ENCODE measurements at regions not wholly inside any gene's neighbourhood (a gene's known extent, or its start where the extent isn't known, plus 50 kb on each side); places are given as distances from the start of the nearest gene placed in this dataset.
A peak's percentile ranks its signal among the peaks of the same experiment; 100 is the strongest.
"Not testable (repeated sequence)": the region's sequence is repeated elsewhere in the genome, so short reads cannot be mapped to it uniquely, and the experiment has no call there.

DNA sequence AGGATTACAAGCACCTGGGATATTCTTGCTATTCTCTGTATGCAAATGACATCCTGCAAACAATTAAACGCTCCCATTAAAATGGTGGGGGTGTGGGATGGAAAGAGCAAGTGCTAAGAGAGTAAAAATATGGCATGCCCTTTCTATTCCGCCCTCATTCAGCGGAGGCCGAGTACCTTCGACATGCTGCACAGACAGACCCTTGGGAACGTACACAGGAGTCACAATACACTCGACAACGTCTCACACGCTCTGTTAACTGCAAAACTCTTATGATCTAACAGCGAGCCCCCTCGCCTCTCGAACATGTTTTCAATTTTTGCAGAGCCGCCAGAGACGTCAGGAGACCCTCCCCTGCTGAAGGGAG, 322.2 kb downstream of the CEMIP2 start:
- no peak for DNase-seq

DNA sequence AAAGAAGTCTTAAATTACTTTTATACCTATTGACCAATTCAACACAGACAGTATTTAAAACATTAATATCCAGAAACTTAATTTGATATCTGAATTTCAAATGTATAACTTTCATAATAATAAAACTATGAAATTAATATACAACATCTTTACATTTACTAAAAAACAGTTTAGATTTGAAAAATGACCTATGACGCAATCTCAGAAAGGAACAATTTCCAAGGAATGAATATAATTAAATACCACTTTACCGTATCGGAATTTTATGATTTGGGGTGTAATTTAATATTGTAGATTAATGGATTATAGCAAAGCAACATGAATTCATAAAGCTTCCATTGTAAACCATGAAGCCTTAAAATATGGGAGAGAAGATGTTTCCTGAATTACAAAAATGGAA, 321.5 kb upstream of the TRPM3 start:
- DNase-seq = no peak
- in situ Hi-C loops (cut with HindIII; ENCODE audit: low pct_ligation_motif_present, low sequenced_read_pairs) = no loop called here
- Histone ChIP-seq H3K4me3 (ENCODE audit: low read depth, low read length) (no peak overlapping the region), H3K36me3 (replicated peaks) (no peaks in the 10 kb centered on the region), H3K27ac (no peak overlapping the region), H3K27me3 (replicated peaks) (no peaks in the 10 kb centered on the region)
- TF ChIP-seq, protein P1, sequence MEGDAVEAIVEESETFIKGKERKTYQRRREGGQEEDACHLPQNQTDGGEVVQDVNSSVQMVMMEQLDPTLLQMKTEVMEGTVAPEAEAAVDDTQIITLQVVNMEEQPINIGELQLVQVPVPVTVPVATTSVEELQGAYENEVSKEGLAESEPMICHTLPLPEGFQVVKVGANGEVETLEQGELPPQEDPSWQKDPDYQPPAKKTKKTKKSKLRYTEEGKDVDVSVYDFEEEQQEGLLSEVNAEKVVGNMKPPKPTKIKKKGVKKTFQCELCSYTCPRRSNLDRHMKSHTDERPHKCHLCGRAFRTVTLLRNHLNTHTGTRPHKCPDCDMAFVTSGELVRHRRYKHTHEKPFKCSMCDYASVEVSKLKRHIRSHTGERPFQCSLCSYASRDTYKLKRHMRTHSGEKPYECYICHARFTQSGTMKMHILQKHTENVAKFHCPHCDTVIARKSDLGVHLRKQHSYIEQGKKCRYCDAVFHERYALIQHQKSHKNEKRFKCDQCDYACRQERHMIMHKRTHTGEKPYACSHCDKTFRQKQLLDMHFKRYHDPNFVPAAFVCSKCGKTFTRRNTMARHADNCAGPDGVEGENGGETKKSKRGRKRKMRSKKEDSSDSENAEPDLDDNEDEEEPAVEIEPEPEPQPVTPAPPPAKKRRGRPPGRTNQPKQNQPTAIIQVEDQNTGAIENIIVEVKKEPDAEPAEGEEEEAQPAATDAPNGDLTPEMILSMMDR (IDR thresholded peaks at IDR 0.05; ENCODE audit: low read depth, low read length, missing control alignments) = no peak

More for the DNA sequence above, 322.2 kb downstream of the CEMIP2 start:
- Histone ChIP-seq H3K27me3 (replicated peaks) (no peaks in the 10 kb centered on the region), H3K36me3 (replicated peaks) (no peaks in the 10 kb centered on the region), H3K27ac (no peak overlapping the region), H3K4me3 (ENCODE audit: low read depth, low read length) (peak overlapping the region; percentile 47)
- in situ Hi-C loops (cut with HindIII; ENCODE audit: low pct_ligation_motif_present, low sequenced_read_pairs) = no loop called here
- TF ChIP-seq, protein P1 (IDR thresholded peaks at IDR 0.05; ENCODE audit: low read depth, low read length, missing control alignments) = no peak

DNA sequence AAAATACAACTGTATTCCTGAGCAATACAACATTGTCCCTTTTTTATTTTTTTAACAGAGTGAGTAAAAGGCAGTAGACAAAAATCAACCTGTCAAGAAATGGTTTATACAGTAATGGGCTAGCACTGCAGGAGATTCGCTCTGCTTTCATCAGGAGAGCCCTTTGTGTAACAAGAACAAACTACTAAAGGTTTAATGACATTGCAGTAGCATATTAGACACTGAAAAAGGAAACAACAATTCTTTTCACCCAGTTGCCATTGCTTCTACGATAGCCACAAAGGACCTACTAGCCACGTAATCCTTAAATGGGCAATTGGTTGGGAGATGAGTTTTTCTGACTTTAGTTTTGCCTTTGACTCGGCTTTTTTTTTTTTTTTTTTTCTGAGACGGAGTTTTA, 319.8 kb upstream of the TRPM3 start:
- DNase-seq = no peak
- no peak overlapping the region for H3K27ac ChIP-seq
- in situ Hi-C loops (cut with HindIII; ENCODE audit: low pct_ligation_motif_present, low sequenced_read_pairs) = no loop called here
- H3K36me3 ChIP-seq (replicated peaks) = no peaks in the 10 kb centered on the region
- no peaks in the 10 kb centered on the region for H3K27me3 ChIP-seq (replicated peaks)
- TF ChIP-seq, protein P1 (IDR thresholded peaks at IDR 0.05; ENCODE audit: low read depth, low read length, missing control alignments) = no peak
- no peak overlapping the region for H3K4me3 ChIP-seq (ENCODE audit: low read depth, low read length)

DNA sequence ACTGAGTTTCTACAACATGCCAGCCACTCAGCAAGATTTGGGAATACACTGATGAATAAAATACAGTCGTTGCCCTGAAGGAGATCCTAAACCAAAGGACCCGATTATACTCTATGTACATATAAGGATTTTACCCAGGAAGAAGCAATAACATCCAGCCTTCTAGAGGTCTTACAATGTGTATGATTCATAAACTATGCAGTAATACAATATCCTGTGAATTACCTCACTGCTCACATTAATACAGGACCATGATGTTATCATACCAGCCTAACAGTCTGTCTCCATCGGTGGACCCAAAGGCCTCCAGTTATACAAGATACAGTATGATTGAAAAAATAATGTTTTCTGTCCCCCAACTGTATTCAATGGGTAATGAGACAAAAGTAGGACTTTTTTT, 310.5 kb upstream of the TRPM3 start:
- Histone ChIP-seq H3K4me3 (ENCODE audit: low read depth, low read length) (no peak overlapping the region), H3K27ac (no peak overlapping the region), H3K27me3 (replicated peaks) (no peaks in the 10 kb centered on the region), H3K36me3 (replicated peaks) (no peaks in the 10 kb centered on the region)
- no peak for DNase-seq
- in situ Hi-C loops (cut with HindIII; ENCODE audit: low pct_ligation_motif_present, low sequenced_read_pairs) = no loop called here
- TF ChIP-seq, protein P1 (IDR thresholded peaks at IDR 0.05; ENCODE audit: low read depth, low read length, missing control alignments) = no peak

DNA sequence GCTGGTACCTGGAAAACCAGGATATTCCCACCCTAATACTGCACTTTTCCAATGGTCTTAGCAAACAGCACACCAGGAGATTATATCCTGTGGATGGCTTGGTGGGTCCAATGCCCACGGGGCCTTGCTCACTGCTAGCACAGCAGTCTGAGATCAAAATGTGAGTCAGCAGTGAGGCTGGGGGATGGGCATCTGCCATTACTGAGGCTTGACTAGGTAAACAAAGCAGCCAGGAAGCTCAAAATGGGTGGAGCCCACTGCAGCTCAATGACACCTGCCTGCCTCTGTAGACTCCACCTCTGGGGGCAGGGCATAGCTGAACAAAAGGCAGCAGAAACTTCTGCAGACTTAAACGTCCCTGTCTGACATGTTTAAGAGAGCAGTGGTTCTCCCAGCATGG, 285.9 kb upstream of the TRPM3 start:
- H3K4me3 ChIP-seq (ENCODE audit: low read depth, low read length); H3K36me3 ChIP-seq (replicated peaks); H3K27ac ChIP-seq; in situ Hi-C loops (cut with HindIII; ENCODE audit: low pct_ligation_motif_present, low sequenced_read_pairs); H3K27me3 ChIP-seq (replicated peaks); DNase-seq: not testable (repeated sequence)

DNA sequence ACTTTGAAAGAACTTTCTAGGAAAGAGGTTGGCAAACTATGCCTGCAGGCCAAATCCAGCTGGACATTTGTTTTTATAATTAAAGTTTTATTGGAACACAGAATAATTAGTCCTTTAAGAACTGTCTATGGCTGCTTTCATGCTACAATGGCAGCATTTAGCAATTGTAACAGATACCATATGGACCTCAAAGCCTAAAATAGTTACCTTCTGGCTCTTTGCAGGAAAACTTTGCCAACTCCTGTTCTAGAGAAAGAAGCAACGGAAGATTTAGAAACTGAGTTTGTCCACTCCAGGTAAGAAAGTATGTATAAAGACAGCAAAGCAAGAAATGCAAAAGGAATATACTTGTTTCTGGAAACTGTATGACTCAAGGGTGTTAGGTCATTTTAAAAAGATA, 281.7 kb upstream of the TRPM3 start:
- no peak overlapping the region for H3K27ac ChIP-seq
- no peak for DNase-seq
- no peaks in the 10 kb centered on the region for H3K27me3 ChIP-seq (replicated peaks)
- in situ Hi-C loops (cut with HindIII; ENCODE audit: low pct_ligation_motif_present, low sequenced_read_pairs) = no loop called here
- TF ChIP-seq, protein P1 (IDR thresholded peaks at IDR 0.05; ENCODE audit: low read depth, low read length, missing control alignments) = no peak
- no peaks in the 10 kb centered on the region for H3K36me3 ChIP-seq (replicated peaks)
- H3K4me3 ChIP-seq (ENCODE audit: low read depth, low read length) = no peak overlapping the region
